GM18499 (cell line): ENCODE measurements at regions not wholly inside any gene's neighbourhood (a gene's known extent, or its start where the extent isn't known, plus 50 kb on each side); places are given as distances from the start of the nearest gene placed in this dataset.
"Not testable (repeated sequence)": the region's sequence is repeated elsewhere in the genome, so short reads cannot be mapped to it uniquely, and the experiment has no call there.

Source experiments
- ATAC-seq: cut with Tn5 transposase; IDR thresholded peaks from one replicate; pipeline ENCODE4 v1.9.1; 2021; ENCODE audit warnings: moderate number of reproducible peaks; ENCODE audit not compliant: insufficient read depth, unreplicated experiment

DNA sequence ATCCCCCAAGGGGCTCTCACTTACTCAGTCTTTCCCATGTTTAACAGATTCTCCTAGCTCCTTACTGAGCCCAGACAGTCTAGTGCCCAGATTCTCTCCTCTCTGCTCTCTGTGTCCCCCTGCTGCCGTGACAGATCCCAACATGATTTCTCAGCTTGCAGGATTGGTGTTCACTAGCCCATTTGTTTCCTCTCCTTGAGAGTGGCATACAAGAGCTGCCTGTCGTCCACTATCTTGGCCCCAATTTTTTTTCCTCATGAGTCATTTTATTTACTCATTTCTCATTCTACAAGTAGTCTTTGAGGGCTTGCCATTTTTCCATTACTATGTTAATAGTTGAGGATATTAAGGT, 199.9 kb upstream of the FN1 start:
- no peak for ATAC-seq

- ATAC-seq, result no peak
Observed at GRCh38 chr2:215635071-215635787, 199.4 kb upstream of the FN1 start.

DNA sequence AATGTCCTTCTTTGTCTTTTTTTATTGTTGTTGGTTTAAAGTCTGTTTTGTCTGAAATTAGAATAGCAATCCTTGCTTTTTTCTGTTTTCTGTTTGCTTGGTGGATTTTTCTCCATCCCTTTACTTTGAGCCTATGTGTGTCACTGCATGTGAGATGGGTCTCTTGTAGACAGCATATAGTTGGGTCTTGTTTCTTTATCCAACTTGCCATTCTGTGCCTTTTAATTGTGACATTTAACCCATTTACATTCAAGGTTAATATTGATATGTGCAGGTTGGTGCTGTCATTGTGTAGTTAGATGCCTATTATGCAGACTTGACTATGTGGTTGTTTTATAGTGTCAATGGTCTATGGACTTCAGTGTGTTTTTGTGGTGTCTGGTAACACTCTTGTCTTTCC, 197.5 kb upstream of the FN1 start:
- ATAC-seq, result no peak

DNA sequence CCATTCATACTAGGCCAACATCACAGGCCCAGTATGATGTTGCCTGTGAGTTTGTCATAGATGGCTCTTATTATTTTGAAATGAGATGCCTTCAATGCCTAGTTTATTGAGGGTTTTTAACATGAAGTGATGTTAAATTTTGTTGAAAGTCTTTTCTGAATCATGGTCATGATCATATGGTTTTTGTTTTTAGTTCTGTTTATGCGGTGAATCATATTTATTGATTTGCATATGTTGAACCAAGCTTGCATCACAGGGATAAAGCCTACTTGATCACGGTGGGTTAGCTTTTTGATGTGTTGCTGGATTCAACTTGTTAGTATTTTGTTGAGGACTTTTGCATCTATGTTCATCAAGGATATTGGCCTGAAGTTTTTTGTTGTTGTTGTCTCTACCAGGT, 195.8 kb upstream of the FN1 start:
- ATAC-seq, result no peak

GRCh38 chr2:215630796-215631195, 194.9 kb upstream of the FN1 start:
- ATAC-seq, result not testable (repeated sequence)

GRCh38 chr2:215627771-215628170, 191.9 kb upstream of the FN1 start:
- ATAC-seq, result no peak

DNA sequence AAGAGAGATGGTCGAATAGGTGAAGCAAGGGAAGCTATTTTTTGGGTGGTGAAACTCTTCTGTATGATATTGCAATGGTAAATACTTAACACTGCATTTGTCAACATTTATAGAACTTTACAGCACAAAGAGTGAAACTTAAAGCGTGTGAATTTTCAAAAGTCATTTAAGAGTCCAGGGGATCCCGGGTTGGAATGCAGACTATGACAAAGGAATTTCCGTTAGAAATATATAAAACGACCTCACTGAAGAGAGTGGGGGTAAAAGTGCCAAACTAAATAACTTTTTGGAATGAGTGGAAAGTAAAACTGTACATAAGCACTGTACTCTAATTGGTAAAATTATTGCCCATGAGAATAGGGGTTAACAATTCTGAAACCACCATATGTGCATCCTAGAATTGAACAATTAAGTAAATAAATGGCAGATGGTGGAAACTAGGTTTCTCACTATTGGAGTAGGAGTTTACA, 191.0 kb upstream of the FN1 start:
- no peak for ATAC-seq

GRCh38 chr2:215626063-215626462, 190.2 kb upstream of the FN1 start:
- ATAC-seq, result no peak

GRCh38 chr2:215625207-215625606, 189.3 kb upstream of the FN1 start:
- ATAC-seq, result no peak

GRCh38 chr2:215624423-215624829, 188.6 kb upstream of the FN1 start:
- no peak for ATAC-seq

- no peak for ATAC-seq
Observed at GRCh38 chr2:215622837-215623236, 187.0 kb upstream of the FN1 start.

GRCh38 chr2:215621381-215621780, 185.5 kb upstream of the FN1 start:
- no peak for ATAC-seq

- ATAC-seq, result no peak
Observed at GRCh38 chr2:215620528-215620927, 184.7 kb upstream of the FN1 start.

GRCh38 chr2:215619989-215620388, 184.1 kb upstream of the FN1 start:
- ATAC-seq, result no peak

DNA sequence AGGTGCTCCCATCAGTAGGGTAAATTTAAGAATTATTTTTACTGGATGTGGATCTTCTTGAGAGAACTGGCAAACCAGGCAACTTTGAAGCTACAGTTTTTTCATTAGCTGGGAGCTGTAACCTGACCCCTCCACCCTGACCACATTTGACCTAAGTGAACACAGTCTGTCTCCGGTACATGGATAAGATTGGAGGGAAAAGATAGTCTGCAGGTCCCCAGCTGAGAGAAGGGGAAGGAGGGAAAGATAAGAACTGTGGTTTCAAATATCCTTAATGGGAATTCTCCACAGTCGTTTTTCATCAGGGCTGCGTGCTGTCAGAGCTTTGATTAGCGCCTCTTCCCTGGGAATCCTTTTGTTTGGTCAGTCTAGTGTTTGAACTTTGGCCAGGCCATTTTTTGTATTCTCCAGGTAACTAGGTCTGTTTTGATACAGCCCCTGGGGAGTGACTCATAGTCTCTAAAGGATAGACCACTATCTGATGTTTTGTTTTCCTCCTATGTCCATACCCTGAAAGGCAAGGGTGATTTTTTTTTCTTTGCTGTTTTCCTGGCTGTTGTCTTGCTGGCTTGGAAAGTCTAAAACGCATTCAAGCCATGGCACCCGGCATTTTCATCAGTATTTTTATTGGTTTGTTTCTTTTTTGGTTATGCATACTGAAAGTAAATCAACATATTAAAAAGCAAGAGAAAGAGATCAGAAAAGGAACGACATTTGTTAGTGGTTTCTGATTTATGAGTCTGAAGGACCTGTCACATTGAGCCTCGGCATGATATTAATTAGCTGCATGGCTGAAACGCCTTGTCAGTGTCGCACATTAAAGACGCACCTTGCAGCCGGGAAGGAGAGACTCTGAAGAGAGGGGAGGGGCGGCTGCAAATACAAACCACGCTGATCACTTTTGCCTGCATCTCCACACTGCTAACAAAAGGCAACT, 183.4 kb upstream of the FN1 start:
- no peak for ATAC-seq

GRCh38 chr2:215618145-215618544, 182.3 kb upstream of the FN1 start:
- ATAC-seq, result no peak

- ATAC-seq, result no peak
Observed at GRCh38 chr2:215617060-215617824, 181.4 kb upstream of the FN1 start.

- ATAC-seq, result no peak
Observed at GRCh38 chr2:215615803-215616174, 179.9 kb upstream of the FN1 start.

DNA sequence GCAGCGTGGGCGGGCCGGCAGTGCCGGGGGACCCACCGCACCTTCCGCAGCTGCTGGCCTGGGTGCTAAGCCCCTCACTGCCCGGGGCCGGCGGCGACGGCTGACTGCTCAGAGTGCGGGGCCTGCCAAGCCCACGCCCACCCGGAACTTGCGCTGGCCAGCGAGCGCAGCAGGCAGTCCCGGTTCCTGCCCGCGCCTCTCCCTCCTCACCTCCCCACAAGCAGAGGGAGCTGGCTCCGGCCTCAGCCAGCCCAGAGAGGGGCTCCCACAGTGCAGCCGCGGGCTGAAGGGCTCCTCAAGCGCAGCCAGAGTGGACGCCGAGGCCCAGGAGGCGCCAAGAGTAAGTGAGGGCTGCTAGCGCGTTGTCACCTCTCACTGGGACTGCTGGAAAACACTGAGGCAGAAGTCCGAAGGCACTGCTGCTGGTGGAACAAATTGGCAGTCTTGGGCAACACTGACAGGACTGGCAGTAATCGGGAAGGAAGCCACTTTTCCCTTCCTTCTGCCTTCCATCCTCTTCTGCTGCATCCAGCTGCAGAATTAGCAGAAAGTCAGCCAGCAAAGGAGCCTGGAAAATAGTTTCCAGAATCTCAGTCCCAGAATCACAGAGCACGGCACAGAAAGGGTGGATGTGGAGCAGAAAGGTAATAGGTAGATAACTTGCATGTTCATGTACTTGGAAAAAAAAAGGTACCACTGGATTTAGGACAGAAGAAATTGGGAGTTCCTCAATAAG, 179.4 kb upstream of the FN1 start:
- no peak for ATAC-seq

GRCh38 chr2:215614296-215614695, 178.4 kb upstream of the FN1 start:
- no peak for ATAC-seq
